Left ventricle myocardium inferior (tissue), 1 donor: ENCODE measurements at regions not wholly inside any gene's neighbourhood (a gene's known extent, or its start where the extent isn't known, plus 50 kb on each side); places are given as distances from the start of the nearest gene placed in this dataset.

Experiments
- DNase-seq: peaks from one replicate; pipeline ENCODE4 v3.0.0-alpha.2; 2020
- H3K27ac ChIP-seq: fragments of 200-600 bp; replicated peaks from 2 replicates; pipeline ENCODE4 v1.8.0; 2021
- H3K27me3 ChIP-seq: fragments of 200-600 bp; 2 replicates; pipeline ENCODE4 v1.8.0; 2021; ENCODE audit warnings: low read depth
- H3K36me3 ChIP-seq: fragments of 200-600 bp; 2 replicates; pipeline ENCODE4 v1.8.0; 2021
- H3K4me1 ChIP-seq: fragments of 200-600 bp; 2 replicates; pipeline ENCODE4 v1.8.0; 2021
- H3K4me3 ChIP-seq: fragments of 200-600 bp; 2 replicates; pipeline ENCODE4 v1.8.0; 2021; ENCODE audit warnings: mild to moderate bottlenecking, moderate library complexity
- H3K9me3 ChIP-seq: fragments of 200-600 bp; replicated peaks from 2 replicates; pipeline ENCODE4 v1.8.0; 2021
- CTCF ChIP-seq: fragments of 200-600 bp; IDR thresholded peaks from 2 replicates; pipeline ENCODE4 v1.8.0; 2021; ENCODE audit warnings: antibody characterized with exemption, mild to moderate bottlenecking, borderline replicate concordance
- intact Hi-C: fragments of 100-400 bp; cut with micrococcal nuclease; formaldehyde crosslinking; loops from one replicate; pipeline ENCODE4 v1.11.0; 2022
- donor health status: DM: no; HTN: yes; CAD: no; lungs with severe emphysema.

GRCh38 chr7:13563257-13563656 lies 426.2 kb downstream of the ETV1 start:
- no peak for TF ChIP-seq CTCF
- Histone ChIP-seq H3K4me1 (no peaks in the 10 kb centered on the region), H3K9me3 (no peaks in the 10 kb centered on the region), H3K36me3 (no peaks in the 10 kb centered on the region), H3K27ac (no peak overlapping the region), H3K27me3 (no peaks in the 10 kb centered on the region), H3K4me3 (no peak overlapping the region)
- DNase-seq, result no peak
- intact Hi-C loops, result no loop called here

- Histone ChIP-seq H3K27me3 (no peaks in the 10 kb centered on the region), H3K4me3 (no peak overlapping the region), H3K36me3 (no peaks in the 10 kb centered on the region), H3K27ac (no peak overlapping the region), H3K4me1 (no peaks in the 10 kb centered on the region), H3K9me3 (no peaks in the 10 kb centered on the region)
- TF ChIP-seq CTCF, result no peak
- intact Hi-C loops, result no loop called here
- no peak for DNase-seq
Observed at GRCh38 chr7:13563680-13564079, 425.8 kb downstream of the ETV1 start.

- intact Hi-C loops, result no loop called here
- TF ChIP-seq CTCF, result no peak
- Histone ChIP-seq H3K9me3 (no peaks in the 10 kb centered on the region), H3K27me3 (no peaks in the 10 kb centered on the region), H3K36me3 (no peaks in the 10 kb centered on the region), H3K4me3 (no peak overlapping the region), H3K27ac (no peak overlapping the region), H3K4me1 (peaks cover 7% of the 10 kb centered on the region)
- DNase-seq, result no peak
Observed at GRCh38 chr7:13577566-13578145, 411.8 kb downstream of the ETV1 start.

GRCh38 chr7:13578294-13578693 lies 411.2 kb downstream of the ETV1 start:
- no peak overlapping the region for H3K4me3 ChIP-seq
- intact Hi-C loops, result no loop called here
- peaks cover 7% of the 10 kb centered on the region for H3K4me1 ChIP-seq

GRCh38 chr7:13581097-13581496 lies 408.4 kb downstream of the ETV1 start:
- H3K4me3 ChIP-seq, result no peak overlapping the region

More at GRCh38 chr7:13578294-13578693, 411.2 kb downstream of the ETV1 start:
- no peak for DNase-seq
- H3K27ac ChIP-seq, result no peak overlapping the region
- H3K27me3 ChIP-seq, result no peaks in the 10 kb centered on the region
- H3K9me3 ChIP-seq, result no peaks in the 10 kb centered on the region
- TF ChIP-seq CTCF, result no peak
- no peaks in the 10 kb centered on the region for H3K36me3 ChIP-seq

More at GRCh38 chr7:13581097-13581496, 408.4 kb downstream of the ETV1 start:
- Histone ChIP-seq H3K4me1 (peaks cover 7% of the 10 kb centered on the region), H3K9me3 (peaks cover 4% of the 10 kb centered on the region), H3K27me3 (no peaks in the 10 kb centered on the region), H3K36me3 (no peaks in the 10 kb centered on the region), H3K27ac (no peak overlapping the region)
- intact Hi-C loops, result no loop called here
- TF ChIP-seq CTCF, result no peak
- DNase-seq, result no peak
